ENCODE measurements at regions not wholly inside any gene's neighbourhood (a gene's known extent, or its start where the extent isn't known, plus 50 kb on each side); places are given as distances from the start of the nearest gene placed in this dataset.

GRCh38 chr10:113438652-113439051, 114.2 kb upstream of the HABP2 start:
- TF ChIP-seq POLR2A (IDR thresholded peaks at IDR 0.05; ENCODE audit: low read depth, low read length), result no peak
- DNase-seq (ENCODE audit: insufficient read length, low spot score), result peak; percentile 13
- no peak for FAIRE-seq

- no peak for FAIRE-seq
- no peak for TF ChIP-seq POLR2A (IDR thresholded peaks at IDR 0.05; ENCODE audit: low read depth, low read length)
These were observed 111.6 kb upstream of the HABP2 start for GRCh38 chr10:113441220-113441619.

GRCh38 chr10:113441686-113442270, 111.1 kb upstream of the HABP2 start:
- DNase-seq (ENCODE audit: insufficient read length, low spot score), result no peak
- no peak for TF ChIP-seq POLR2A (IDR thresholded peaks at IDR 0.05; ENCODE audit: low read depth, low read length)
- no peak for FAIRE-seq

More at GRCh38 chr10:113441220-113441619, 111.6 kb upstream of the HABP2 start:
- no peak for DNase-seq (ENCODE audit: insufficient read length, low spot score)

- DNase-seq (ENCODE audit: insufficient read length, low spot score) (no peak), FAIRE-seq (no peak)
- TF ChIP-seq POLR2A (IDR thresholded peaks at IDR 0.05; ENCODE audit: low read depth, low read length), result no peak
These were observed 110.5 kb upstream of the HABP2 start for GRCh38 chr10:113442336-113442735.

- no peak for TF ChIP-seq POLR2A (IDR thresholded peaks at IDR 0.05; ENCODE audit: low read depth, low read length)
- FAIRE-seq (no peak), DNase-seq (ENCODE audit: insufficient read length, low spot score) (no peak)
These were observed 109.5 kb upstream of the HABP2 start for GRCh38 chr10:113443141-113443925.

DNA sequence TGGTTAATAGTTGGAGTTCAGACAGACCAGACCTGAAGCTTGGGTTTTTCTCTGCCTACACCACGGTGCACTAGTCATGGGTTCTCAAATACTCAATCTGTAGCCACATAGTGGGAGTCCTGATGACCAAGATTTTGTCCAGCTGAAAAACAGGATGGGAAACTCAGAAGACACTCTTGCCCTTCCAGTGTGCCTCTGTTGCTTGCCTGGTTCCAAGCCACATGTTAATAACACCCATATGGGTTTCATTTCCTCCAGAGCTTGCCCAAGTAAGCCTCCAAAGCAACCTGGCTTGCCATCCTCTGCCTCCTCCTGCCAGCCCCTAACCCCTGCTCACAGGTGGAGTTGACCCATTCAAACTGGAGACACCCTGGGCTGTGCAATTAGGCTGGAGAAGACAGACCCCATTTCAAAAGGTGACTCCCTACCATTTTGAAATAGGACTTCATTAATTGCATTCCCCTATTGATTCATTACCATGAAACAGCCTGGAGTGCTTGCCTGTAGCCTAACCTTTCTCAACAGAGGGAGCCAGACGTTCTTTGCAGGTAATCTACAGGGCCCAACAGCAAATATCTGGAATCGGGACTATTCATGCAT, 108.0 kb upstream of the HABP2 start:
- DNase-seq (ENCODE audit: insufficient read length, low spot score) (no peak), FAIRE-seq (no peak)

DNA sequence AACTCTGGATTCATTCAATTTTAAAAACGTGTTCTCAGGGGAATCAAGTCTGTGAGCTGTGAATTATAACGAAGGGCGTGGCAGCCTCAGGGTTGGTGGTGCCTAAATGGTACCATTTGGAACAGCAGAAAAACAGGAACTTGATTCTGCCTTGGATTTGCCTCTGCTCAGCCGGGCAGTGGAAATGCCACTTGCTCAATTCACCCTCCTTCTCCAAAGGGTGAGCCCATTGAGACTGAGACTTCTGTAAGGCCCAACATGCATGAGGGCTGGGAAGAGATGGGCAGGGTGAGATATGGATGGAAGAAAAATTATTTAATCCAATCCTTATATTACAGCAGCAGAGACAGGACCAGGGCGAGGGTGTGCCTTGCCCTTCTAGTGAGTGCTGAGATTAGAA, 107.1 kb upstream of the HABP2 start:
- no peak for TF ChIP-seq POLR2A (IDR thresholded peaks at IDR 0.05; ENCODE audit: low read depth, low read length)
- FAIRE-seq, result no peak
- DNase-seq (ENCODE audit: insufficient read length, low spot score), result no peak

More for the DNA sequence above, 108.0 kb upstream of the HABP2 start:
- TF ChIP-seq POLR2A (IDR thresholded peaks at IDR 0.05; ENCODE audit: low read depth, low read length), result no peak

- no peak for TF ChIP-seq POLR2A (IDR thresholded peaks at IDR 0.05; ENCODE audit: low read depth, low read length)
- FAIRE-seq, result no peak
These were observed 106.1 kb upstream of the HABP2 start for GRCh38 chr10:113446739-113447138.

GRCh38 chr10:113447278-113447677, 105.6 kb upstream of the HABP2 start:
- FAIRE-seq (no peak), DNase-seq (ENCODE audit: insufficient read length, low spot score) (no peak)
- TF ChIP-seq POLR2A (IDR thresholded peaks at IDR 0.05; ENCODE audit: low read depth, low read length), result no peak

More at GRCh38 chr10:113446739-113447138, 106.1 kb upstream of the HABP2 start:
- DNase-seq (ENCODE audit: insufficient read length, low spot score), result no peak

GRCh38 chr10:113449006-113449695, 103.7 kb upstream of the HABP2 start:
- FAIRE-seq (no peak), DNase-seq (ENCODE audit: insufficient read length, low spot score) (no peak)
- no peak for TF ChIP-seq POLR2A (IDR thresholded peaks at IDR 0.05; ENCODE audit: low read depth, low read length)

DNA sequence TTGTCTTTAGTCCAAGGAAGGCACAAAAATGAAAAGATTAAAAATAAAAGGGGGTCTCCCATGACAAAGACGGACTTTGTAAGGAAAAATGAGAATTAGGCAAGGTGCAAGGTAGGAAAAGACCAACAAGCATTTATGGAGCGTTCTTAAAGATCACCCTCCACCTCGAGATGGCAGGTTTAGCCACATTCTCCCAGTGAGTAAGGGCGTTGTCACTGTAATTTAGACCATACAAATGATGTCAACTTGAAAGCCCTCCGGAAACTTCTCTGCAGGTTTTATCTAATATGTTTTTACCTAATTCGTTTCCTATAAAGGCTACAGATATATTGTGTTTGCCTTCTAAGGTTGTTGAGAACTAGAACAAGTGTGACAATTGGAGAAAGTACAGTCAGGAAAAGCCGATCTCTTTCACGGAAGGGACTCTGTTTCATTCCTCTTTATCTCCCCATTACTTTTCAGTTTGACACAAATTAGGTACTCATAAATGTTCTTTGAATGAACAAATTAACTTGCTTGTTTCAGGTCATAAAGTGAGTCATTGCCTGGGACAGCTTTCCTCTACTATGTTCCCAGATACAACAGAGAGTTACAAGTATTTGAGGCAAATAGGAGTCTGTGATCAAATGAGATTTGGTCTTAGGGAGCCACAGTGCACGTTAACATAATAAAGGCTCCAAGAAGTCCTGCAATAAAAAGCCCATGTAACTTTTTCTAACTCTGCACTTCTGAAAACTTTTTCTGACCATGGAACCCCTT, 102.6 kb upstream of the HABP2 start:
- DNase-seq (ENCODE audit: insufficient read length, low spot score) (no peak), FAIRE-seq (no peak)
- TF ChIP-seq POLR2A (IDR thresholded peaks at IDR 0.05; ENCODE audit: low read depth, low read length), result no peak

GRCh38 chr10:113450906-113451305, 101.9 kb upstream of the HABP2 start:
- no peak for FAIRE-seq
- no peak for TF ChIP-seq POLR2A (IDR thresholded peaks at IDR 0.05; ENCODE audit: low read depth, low read length)
- no peak for DNase-seq (ENCODE audit: insufficient read length, low spot score)

DNA sequence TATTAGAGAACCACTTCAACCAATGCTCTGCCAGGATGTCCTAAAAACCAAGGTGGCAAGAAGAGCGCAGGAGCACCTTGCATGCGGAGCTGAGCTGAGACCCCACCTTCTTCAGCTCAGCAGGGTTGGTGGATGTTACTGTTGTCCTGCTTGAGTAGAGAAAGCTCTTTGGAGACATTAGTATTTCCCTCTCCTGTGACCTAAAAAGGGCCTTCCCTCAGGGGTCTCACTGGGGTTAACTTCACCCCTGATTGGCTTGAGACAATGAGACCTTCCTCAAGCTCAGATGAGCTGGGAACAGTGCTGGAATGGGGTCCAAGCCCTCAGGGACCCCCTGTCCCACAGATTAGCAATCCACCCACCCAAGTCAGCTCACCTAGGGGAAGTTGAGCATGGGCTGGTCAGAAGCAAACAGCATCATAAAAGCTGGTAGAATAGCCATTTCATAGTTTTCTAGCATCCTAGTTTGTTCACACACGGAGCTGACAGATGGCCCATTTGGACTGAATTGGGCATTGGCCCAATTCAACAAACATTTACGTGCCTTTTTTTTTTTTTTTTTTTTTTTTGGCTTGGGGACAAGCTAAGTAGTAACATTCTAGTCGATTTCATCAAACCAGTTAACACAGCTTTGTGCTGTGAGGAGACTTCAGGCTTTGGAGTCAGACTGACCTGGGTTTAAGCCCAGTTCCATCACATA, 100.6 kb upstream of the HABP2 start:
- FAIRE-seq (no peak), DNase-seq (ENCODE audit: insufficient read length, low spot score) (no peak)
- TF ChIP-seq POLR2A (IDR thresholded peaks at IDR 0.05; ENCODE audit: low read depth, low read length), result no peak

Data from H54 (cell line).